H1 (cell line): ENCODE measurements at regions not wholly inside any gene's neighbourhood (a gene's known extent, or its start where the extent isn't known, plus 50 kb on each side); places are given as distances from the start of the nearest gene placed in this dataset.

Source experiments
- CTCF ChIA-PET: fragments of 300-600 bp; sonication (Branson Sonifier 250); formaldehyde crosslinking; loops from one replicate; lab custom pipeline; 2021; ENCODE audit not compliant: partially characterized antibody; lab: Charles Lee
- POLR2A ChIA-PET: fragments of 300-600 bp; sonication (Branson Sonifier 250); formaldehyde crosslinking; loops from one replicate; lab custom pipeline; 2021; ENCODE audit warnings: inconsistent platforms; ENCODE audit not compliant: partially characterized antibody; lab: Charles Lee
- DNase-seq, 2 experiments: peaks; one replicate each; pipeline versions ENCODE4 v3.0.0 to v3.0.0-alpha.2; 2010 to 2022; ENCODE audit warnings: low spot score in 2 of 2, low read depth in 1 of 2, mixed read lengths in 1 of 2
- FAIRE-seq: peaks from 2 replicates; lab custom pipeline; 2011; peaks lifted over from hg19 to GRCh38; lab: Jason Lieb, UNC
- H2AFZ ChIP-seq: 2 replicates; pipeline ENCODE4 v1.8.1; 2012; ENCODE audit warnings: low read length, inconsistent platforms
- H2AK5ac ChIP-seq: 2 replicates; pipeline ENCODE4 v1.6.1; 2013; ENCODE audit warnings: low read depth, low read length
- H2BK120ac ChIP-seq: replicated peaks from 2 replicates; pipeline ENCODE3; 2013; ENCODE audit warnings: low read depth, low read length, inconsistent platforms
- H2BK12ac ChIP-seq: 2 replicates; pipeline ENCODE4 v1.6.1; 2013; ENCODE audit warnings: low read depth, low read length
- H2BK15ac ChIP-seq: 2 replicates; pipeline ENCODE4 v1.6.1; 2013; ENCODE audit warnings: low read length
- H2BK20ac ChIP-seq: 2 replicates; pipeline ENCODE4 v1.6.1; 2013; ENCODE audit warnings: low read length
- H2BK5ac ChIP-seq: 2 replicates; pipeline ENCODE4 v1.6.1; 2013; ENCODE audit warnings: low read depth, low read length
- H3K14ac ChIP-seq: 2 replicates; pipeline ENCODE4 v1.6.1; 2013; ENCODE audit warnings: inconsistent platforms; ENCODE audit not compliant: insufficient read length
- H3K18ac ChIP-seq: 2 replicates; pipeline ENCODE4 v1.6.1; 2013; ENCODE audit warnings: low read length; ENCODE audit errors: extremely low read depth
- H3K23ac ChIP-seq: 2 replicates; pipeline ENCODE4 v1.6.1; 2013; ENCODE audit warnings: inconsistent platforms; ENCODE audit not compliant: insufficient read length
- H3K23me2 ChIP-seq: 2 replicates; pipeline ENCODE4 v1.6.1; 2013; ENCODE audit warnings: low read depth, low read length
- H3K27ac ChIP-seq: 2 replicates; pipeline ENCODE4 v1.6.1; 2011; ENCODE audit warnings: low read depth, low read length, inconsistent platforms
- H3K27me3 ChIP-seq, 4 experiments: replicated peaks in 1 of 4; 1 replicate in 1 of 4; 2 replicates in 3 of 4; pipeline versions ENCODE4 v1.6.1 to v1.8.1; 2011 to 2013; ENCODE audit warnings: low read length in 3 of 4, mild to moderate bottlenecking in 3 of 4, inconsistent platforms in 2 of 4, mixed read lengths in 2 of 4, moderate library complexity in 1 of 4; ENCODE audit not compliant: control insufficient read depth in 3 of 4, insufficient read depth in 3 of 4; ENCODE audit errors: extremely low read depth in 1 of 4
- H3K36me3 ChIP-seq, 4 experiments: 2 replicates each; pipeline versions ENCODE4 v1.6.1 to v1.8.1; 2011 to 2013; ENCODE audit warnings: mild to moderate bottlenecking in 4 of 4, low read length in 3 of 4, moderate library complexity in 2 of 4, control low read depth in 1 of 4, inconsistent platforms in 1 of 4; ENCODE audit not compliant: insufficient read depth in 4 of 4, control insufficient read depth in 2 of 4
- H3K4ac ChIP-seq: replicated peaks from 2 replicates; pipeline ENCODE3; 2013; ENCODE audit warnings: low read length, low read depth, mixed read lengths, inconsistent platforms; ENCODE audit not compliant: insufficient read length
- H3K4me1 ChIP-seq, 4 experiments: replicated peaks in 1 of 4; 1 replicate in 1 of 4; 2 replicates in 3 of 4; pipeline versions ENCODE4 v1.6.1 to v1.8.1; 2011 to 2013; ENCODE audit warnings: low read length in 3 of 4, inconsistent platforms in 2 of 4, mixed read lengths in 1 of 4; ENCODE audit not compliant: insufficient read depth in 4 of 4, control insufficient read depth in 3 of 4
- H3K4me2 ChIP-seq, 2 experiments: 2 replicates each; pipeline versions ENCODE4 v1.6.1 to v1.8.1; 2011 to 2013; ENCODE audit warnings: low read depth in 2 of 2, low read length in 2 of 2, control low read depth in 1 of 2, inconsistent platforms in 1 of 2, mild to moderate bottlenecking in 1 of 2; ENCODE audit not compliant: insufficient read depth in 1 of 2
- H3K4me3 ChIP-seq, 4 experiments: fragments of 200-600, 300-600 bp in 1 of 4; sonication (generic), shearing (Covaris generic), sonication (Bioruptor Twin) in 1 of 4; 2 replicates each; pipeline versions ENCODE4 v1.5.1 to v1.8.1; 2011 to 2016; ENCODE audit warnings: low read length in 4 of 4, low read depth in 3 of 4, control low read depth in 2 of 4, inconsistent platforms in 2 of 4, mild to moderate bottlenecking in 2 of 4, mixed read lengths in 1 of 4, moderate library complexity in 1 of 4; ENCODE audit not compliant: insufficient read depth in 2 of 4; ENCODE audit errors: extremely low read depth in 1 of 4
- H3K56ac ChIP-seq: replicated peaks from 2 replicates; pipeline ENCODE3; 2013; ENCODE audit warnings: low read depth, mild to moderate bottlenecking, mixed read lengths, low read length, inconsistent platforms; ENCODE audit not compliant: insufficient read length
- H3K79me1 ChIP-seq: 2 replicates; pipeline ENCODE4 v1.6.1; 2013; ENCODE audit warnings: low read depth, low read length, control low read depth
- H3K79me2 ChIP-seq, 2 experiments: 2 replicates each; pipeline versions ENCODE4 v1.6.1 to v1.8.1; 2012 to 2013; ENCODE audit warnings: low read length in 2 of 2, mild to moderate bottlenecking in 2 of 2, inconsistent platforms in 1 of 2; ENCODE audit not compliant: insufficient read depth in 2 of 2, control insufficient read depth in 1 of 2
- H3K9ac ChIP-seq, 4 experiments: replicated peaks in 1 of 4; 1 replicate in 1 of 4; 2 replicates in 3 of 4; pipeline versions ENCODE4 v1.6.1 to v1.8.1; 2011 to 2013; ENCODE audit warnings: low read depth in 3 of 4, low read length in 3 of 4, control low read depth in 2 of 4, mild to moderate bottlenecking in 2 of 4, moderate library complexity in 2 of 4, inconsistent platforms in 1 of 4; ENCODE audit errors: extremely low read depth in 1 of 4
- H3K9me3 ChIP-seq, 2 experiments: 2 replicates each; pipeline versions ENCODE4 v1.6.1 to v1.8.1; 2012 to 2013; ENCODE audit warnings: mild to moderate bottlenecking in 2 of 2, moderate library complexity in 2 of 2, control low read depth in 1 of 2, inconsistent platforms in 1 of 2, low read depth in 1 of 2, low read length in 1 of 2, mixed read lengths in 1 of 2; ENCODE audit not compliant: insufficient read depth in 2 of 2
- H4K20me1 ChIP-seq, 2 experiments: replicated peaks in 1 of 2; 2 replicates each; pipeline versions ENCODE3 to v1.8.1; 2011 to 2013; ENCODE audit warnings: inconsistent platforms in 2 of 2, low read length in 2 of 2, mild to moderate bottlenecking in 1 of 2; ENCODE audit not compliant: insufficient read depth in 2 of 2, control insufficient read depth in 1 of 2
- H4K5ac ChIP-seq: 2 replicates; pipeline ENCODE4 v1.6.1; 2013; ENCODE audit warnings: low read length, low read depth, mixed read lengths, inconsistent platforms; ENCODE audit not compliant: insufficient read length
- H4K8ac ChIP-seq: 2 replicates; pipeline ENCODE4 v1.8.0; 2013; ENCODE audit warnings: mild to moderate bottlenecking, moderate library complexity, low read length, inconsistent platforms; ENCODE audit not compliant: insufficient read depth; ENCODE audit errors: extremely low read depth
- H4K91ac ChIP-seq: replicated peaks from 2 replicates; pipeline ENCODE3; 2013; ENCODE audit warnings: low read length, mixed read lengths, inconsistent platforms; ENCODE audit not compliant: insufficient read length
- BCL11A ChIP-seq, 2 experiments: IDR thresholded peaks; one replicate each; pipeline ENCODE4 v1.6.1; 2011; ENCODE audit warnings: low read depth in 2 of 2, low read length in 2 of 2, mild to moderate bottlenecking in 2 of 2
- CEBPB ChIP-seq: IDR thresholded peaks from 2 replicates; pipeline ENCODE4 v1.6.1; 2012; ENCODE audit warnings: low read depth, low read length
- CTBP2 ChIP-seq: IDR thresholded peaks from 2 replicates; pipeline ENCODE4 v1.7.0; 2011; ENCODE audit warnings: borderline replicate concordance, mild to moderate bottlenecking, moderate library complexity, mixed read lengths, low read length; ENCODE audit not compliant: insufficient read depth, insufficient read length
- CTCF ChIP-seq, 3 experiments: IDR thresholded peaks; 1 replicate in 2 of 3; 2 replicates in 1 of 3; pipeline versions ENCODE4 v1.5.1 to v1.6.1; 2011; ENCODE audit warnings: low read length in 3 of 3, mild to moderate bottlenecking in 3 of 3, inconsistent platforms in 2 of 3, low read depth in 1 of 3, moderate library complexity in 1 of 3; ENCODE audit not compliant: insufficient read depth in 1 of 3; ENCODE audit errors: control extremely low read depth in 1 of 3
- GTF2F1 ChIP-seq: IDR thresholded peaks from 2 replicates; pipeline ENCODE4 v1.6.1; 2012; ENCODE audit warnings: low read depth, low read length, improper control_type of control experiment, borderline replicate concordance
- PHF8 ChIP-seq: fragments of 200-600 bp; sonication (generic); conservative IDR thresholded peaks from 2 replicates; pipeline ENCODE4 v1.7.1; 2012; ENCODE audit warnings: low read depth, mild to moderate bottlenecking, inconsistent platforms, low read length, moderate library complexity
- POLR2A ChIP-seq, 2 experiments: IDR thresholded peaks; 1 replicate in 1 of 2; 2 replicates in 1 of 2; pipeline ENCODE4 v1.6.1; 2011; ENCODE audit warnings: low read depth in 2 of 2, low read length in 2 of 2, mild to moderate bottlenecking in 2 of 2; ENCODE audit errors: control extremely low read depth in 1 of 2
- SAP30 ChIP-seq: fragments of 300-600 bp; sonication (generic); IDR thresholded peaks from 2 replicates; pipeline ENCODE4 v1.7.1; 2012; ENCODE audit warnings: low read length, moderate library complexity, mild to moderate bottlenecking, inconsistent platforms; ENCODE audit not compliant: insufficient read depth, insufficient replicate concordance
- SIN3A ChIP-seq, 2 experiments: IDR thresholded peaks in 1 of 2; conservative IDR thresholded peaks in 1 of 2; 2 replicates each; pipeline ENCODE4 v1.6.1; 2011 to 2012; ENCODE audit warnings: low read length in 2 of 2, improper control_type of control experiment in 1 of 2, low read depth in 1 of 2, mild to moderate bottlenecking in 1 of 2
- SIX5 ChIP-seq: IDR thresholded peaks from 2 replicates; pipeline ENCODE4 v1.6.1; 2011; ENCODE audit warnings: mild to moderate bottlenecking, low read depth, low read length
- SP2 ChIP-seq: IDR thresholded peaks from 2 replicates; pipeline ENCODE4 v1.6.1; 2012; ENCODE audit warnings: mild to moderate bottlenecking, low read length, inconsistent platforms
- TAF7 ChIP-seq: optimal IDR thresholded peaks from 2 replicates; pipeline ENCODE3; 2011; ENCODE audit warnings: low read depth, mild to moderate bottlenecking, inconsistent platforms, low read length, moderate library complexity, borderline replicate concordance
- WGBS, 2 experiments: shearing (Covaris generic) in 1 of 2; methylation state at CpG; one replicate each; pipeline versions ENCODE4 v1.1.6 to v1.1.7; 2013 to 2015; ENCODE audit warnings: low lambda C conversion rate in 2 of 2, mixed read lengths in 2 of 2, inconsistent platforms in 1 of 2, low coverage in 1 of 2, missing lambda C conversion rate in 1 of 2; ENCODE audit not compliant: insufficient replicate concordance in 2 of 2, insufficient coverage in 1 of 2, insufficient read length in 1 of 2; ENCODE audit errors: extremely low coverage in 1 of 2, missing lambda C conversion rate in 1 of 2; 5-methylcytosine and 5-hydroxymethylcytosine counted together

- H2BK15ac ChIP-seq, result no peak overlapping the region
- no peak overlapping the region for H4K91ac ChIP-seq
- H3K14ac ChIP-seq, result no peak overlapping the region
- no peak overlapping the region for H3K4me2 ChIP-seq
- H3K9me3 ChIP-seq, result no peaks in the 10 kb centered on the region
- no peaks in the 10 kb centered on the region for H3K4me1 ChIP-seq
- no peak overlapping the region for H3K23ac ChIP-seq
- H3K9ac ChIP-seq, result no peak overlapping the region
- H3K27ac ChIP-seq, result no peak overlapping the region
- 94% methylated on average over 6 of the region's 6 CpGs; no CpG with 5 or more reads in 1 of the 2 experiments for WGBS, 2 experiments
- no peak overlapping the region for H2AFZ ChIP-seq
- H3K27me3 ChIP-seq, result no peaks in the 10 kb centered on the region
- H2BK120ac ChIP-seq, result no peak overlapping the region
- H3K79me1 ChIP-seq, result no peaks in the 10 kb centered on the region
- H3K56ac ChIP-seq, result no peak overlapping the region
- no peak overlapping the region for H2BK12ac ChIP-seq
- H2BK5ac ChIP-seq, result no peak overlapping the region
- H4K5ac ChIP-seq, result no peak overlapping the region
- POLR2A ChIA-PET, result no interaction called here
- CTCF ChIA-PET, result interaction anchor here (0.5 to 1.2 kb wide), 3 partner anchors 60 to 154 kb away, joined by 3 to 4 read pairs (median 3); no protein-coding TSS in a partner anchor
- no peaks in the 10 kb centered on the region for H3K36me3 ChIP-seq
- H2BK20ac ChIP-seq, result no peak overlapping the region
- H4K20me1 ChIP-seq, result no peaks in the 10 kb centered on the region
- H3K4me3 ChIP-seq, result no peak overlapping the region
- H3K18ac ChIP-seq, result no peak overlapping the region
- no peak overlapping the region for H4K8ac ChIP-seq
- H3K23me2 ChIP-seq, result no peaks in the 10 kb centered on the region
- no peak overlapping the region for H2AK5ac ChIP-seq
- H3K79me2 ChIP-seq, result no peaks in the 10 kb centered on the region
- DNase-seq (no peak), FAIRE-seq (no peak)
- no peak overlapping the region for H3K4ac ChIP-seq
- TF ChIP-seq CTBP2 (no peak), CEBPB (no peak), CTCF (IDR thresholded peaks at IDR 0.05; ENCODE audit: control extremely low read depth in 1 of 3, insufficient read depth in 1 of 3, low read depth in 1 of 3, low read length in 3 of 3) (no peak), TAF7 (no peak), PHF8 (no peak), SAP30 (no peak), SIX5 (no peak), SP2 (no peak), POLR2A (IDR thresholded peaks at IDR 0.05; ENCODE audit: control extremely low read depth in 1 of 2, low read depth in 2 of 2, low read length in 2 of 2) (no peak), GTF2F1 (no peak), BCL11A (IDR thresholded peaks at IDR 0.05; ENCODE audit: low read depth in 2 of 2, low read length in 2 of 2) (no peak), SIN3A (conservative IDR thresholded peaks at IDR 0.05 in 1 of 2, IDR thresholded peaks at IDR 0.05 in 1 of 2; ENCODE audit: low read depth in 1 of 2, low read length in 2 of 2) (no peak)
Observed at GRCh38 chr4:83723609-83724008, 187.7 kb downstream of the GPAT3 start.
